Subcutaneous abdominal adipose tissue (tissue), 5 donors: ENCODE measurements at regions not wholly inside any gene's neighbourhood (a gene's known extent, or its start where the extent isn't known, plus 50 kb on each side); places are given as distances from the start of the nearest gene placed in this dataset.

Experiments
- H3K27ac ChIP-seq: one replicate; pipeline ENCODE4 v1.7.0; 2013; ENCODE audit warnings: low read depth, mild to moderate bottlenecking, inconsistent platforms, low read length, moderate library complexity
- H3K27me3 ChIP-seq, 5 donors: one replicate each; pipeline ENCODE4 v1.7.0; 2013; ENCODE audit warnings: low read length in 5 of 5, inconsistent platforms in 1 of 5; ENCODE audit not compliant: control insufficient read depth in 5 of 5, insufficient read depth in 4 of 5
- H3K36me3 ChIP-seq, 5 donors: one replicate each; pipeline ENCODE4 v1.7.0; 2013; ENCODE audit warnings: low read length in 5 of 5; ENCODE audit not compliant: control insufficient read depth in 5 of 5, insufficient read depth in 5 of 5
- H3K4me1 ChIP-seq, 5 donors: one replicate each; pipeline ENCODE4 v1.7.0; 2013; ENCODE audit warnings: low read length in 5 of 5, mild to moderate bottlenecking in 3 of 5, moderate library complexity in 1 of 5; ENCODE audit not compliant: control insufficient read depth in 5 of 5, insufficient read depth in 5 of 5
- H3K4me3 ChIP-seq, 5 donors: one replicate each; pipeline ENCODE4 v1.7.0; 2013; ENCODE audit warnings: low read length in 5 of 5, low read depth in 1 of 5
- H3K9ac ChIP-seq, 5 donors: one replicate each; pipeline ENCODE4 v1.7.0; 2013; ENCODE audit warnings: low read length in 5 of 5, mild to moderate bottlenecking in 4 of 5, moderate library complexity in 3 of 5
- H3K9me3 ChIP-seq, 5 donors: one replicate each; pipeline ENCODE4 v1.7.0; 2013; ENCODE audit warnings: low read length in 5 of 5; ENCODE audit not compliant: control insufficient read depth in 5 of 5
- donor health status: healthy.
- donor health status: healthy.
- donor health status: healthy.
- donor health status: healthy.
- donor health status: healthy.

DNA sequence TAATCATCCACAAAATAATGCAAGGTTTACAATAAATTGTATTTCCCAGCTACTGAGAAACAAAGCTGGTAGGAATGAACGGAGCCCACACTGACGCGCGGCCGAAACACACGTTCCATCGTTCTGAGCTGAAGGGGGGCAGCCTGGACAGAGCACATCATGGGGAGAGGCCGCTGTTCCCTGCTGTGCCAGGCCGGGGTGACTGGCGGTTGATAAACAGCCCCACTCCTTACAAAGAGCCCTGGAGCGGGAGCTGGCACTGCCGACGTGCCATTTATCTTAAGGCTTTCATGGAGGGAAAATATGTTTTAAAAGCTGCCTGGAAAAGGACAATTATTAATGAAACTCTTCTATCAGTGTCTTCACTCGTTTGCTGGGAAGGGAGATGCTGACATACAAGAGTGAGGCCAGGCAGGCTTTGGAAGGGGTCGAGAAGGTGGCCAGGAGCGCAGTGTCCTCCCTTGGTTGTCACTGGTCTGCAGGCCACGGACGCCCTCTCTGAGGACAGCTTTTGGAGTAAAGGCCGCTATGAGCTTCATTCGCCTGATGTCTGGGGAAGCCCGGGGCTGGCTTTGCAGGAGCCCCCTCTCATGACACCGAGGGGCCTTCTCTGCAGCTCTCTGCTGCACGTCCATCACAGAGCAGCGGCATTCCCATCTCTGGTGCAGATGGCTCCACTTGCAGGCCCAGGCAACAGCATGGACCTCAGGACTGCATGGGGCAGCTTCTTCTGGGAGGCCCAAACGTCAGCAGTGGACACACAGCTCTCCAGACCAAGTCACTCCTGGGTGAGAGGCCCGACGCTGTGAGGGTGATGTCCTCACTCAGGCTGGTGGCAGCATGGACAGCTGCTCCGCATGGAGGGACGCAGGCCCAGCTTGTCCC lies 355.3 kb upstream of the SFSWAP start:
- H3K4me3 ChIP-seq: no peak overlapping the region
- H3K4me1 ChIP-seq: no peaks in the 10 kb centered on the region
- no peaks in the 10 kb centered on the region for H3K36me3 ChIP-seq
- H3K9me3 ChIP-seq: peaks cover 0 to 3% (median 0%) of the 10 kb centered on the region in 5 donors
- H3K27me3 ChIP-seq: peaks cover 0 to 15% (median 5%) of the 10 kb centered on the region in 5 donors
- H3K9ac ChIP-seq: no peak overlapping the region
- no peak overlapping the region for H3K27ac ChIP-seq

DNA sequence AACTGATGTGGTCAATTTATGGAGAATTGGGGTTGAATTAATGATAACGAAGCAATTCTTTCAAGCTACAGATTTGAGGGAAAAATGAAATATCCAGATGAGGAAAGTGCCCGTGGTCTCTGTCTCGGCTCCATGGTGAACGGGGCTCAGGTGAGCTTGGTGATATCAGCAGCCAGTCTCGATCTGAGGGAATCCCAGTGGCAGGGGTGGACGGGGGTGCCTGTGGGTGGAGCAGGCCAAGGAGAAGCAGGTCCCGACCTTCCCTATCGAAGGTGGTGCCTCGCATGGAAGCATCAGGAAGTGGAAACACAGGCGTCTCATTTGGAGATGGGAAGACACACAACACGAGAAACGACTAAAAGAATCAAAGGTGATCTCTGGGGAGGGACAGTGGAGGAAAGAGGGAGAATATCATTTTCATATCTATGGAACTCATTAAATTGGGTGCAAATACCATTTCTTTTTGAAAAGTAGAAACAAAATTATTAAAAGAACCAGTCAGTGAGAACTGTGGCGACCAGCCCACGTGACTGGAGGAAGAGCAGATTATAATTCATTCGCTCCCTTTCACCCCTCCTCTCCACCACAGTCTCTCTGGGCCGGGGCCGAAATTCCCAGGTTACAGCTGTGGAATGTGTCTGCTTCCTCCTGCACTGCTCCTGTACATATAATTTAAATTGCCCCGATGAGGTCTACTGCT lies 354.3 kb upstream of the SFSWAP start:
- Histone ChIP-seq H3K36me3 (no peaks in the 10 kb centered on the region), H3K4me3 (no peak overlapping the region), H3K27ac (no peak overlapping the region), H3K9ac (no peak overlapping the region), H3K27me3 (peaks cover 0 to 11% (median 3%) of the 10 kb centered on the region in 5 donors), H3K4me1 (no peaks in the 10 kb centered on the region), H3K9me3 (peaks cover 0 to under 1% (median 0%) of the 10 kb centered on the region in 5 donors)

DNA sequence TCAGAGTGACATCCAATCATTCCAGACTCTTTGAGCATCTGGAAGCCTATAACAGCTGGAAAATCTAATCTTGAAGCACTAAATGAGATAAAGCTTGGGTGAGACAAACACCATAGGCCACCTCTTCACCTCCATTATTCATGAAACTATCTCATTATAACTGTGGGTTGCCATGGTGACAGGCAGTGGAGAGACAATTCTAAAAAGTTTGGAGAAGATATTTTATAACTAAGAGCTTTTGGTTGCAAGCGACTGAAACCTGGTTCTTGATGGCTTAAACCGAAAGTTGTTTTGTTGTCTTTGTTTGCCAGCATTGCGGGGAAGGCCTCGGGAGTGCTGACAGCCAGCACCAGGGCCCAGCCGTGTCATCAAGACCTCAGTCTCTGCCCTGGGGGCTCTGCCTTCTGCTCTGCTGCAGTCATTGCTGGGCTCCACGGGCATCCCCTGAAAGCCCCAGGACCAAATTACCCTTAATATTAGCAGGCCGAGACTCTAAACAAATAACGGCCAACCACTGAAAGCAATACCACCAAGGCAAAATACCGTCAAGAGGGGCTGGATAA lies 353.6 kb upstream of the SFSWAP start:
- H3K9ac ChIP-seq: no peak overlapping the region
- no peaks in the 10 kb centered on the region for H3K36me3 ChIP-seq
- H3K4me1 ChIP-seq: no peaks in the 10 kb centered on the region
- H3K27ac ChIP-seq: no peak overlapping the region
- no peaks in the 10 kb centered on the region for H3K9me3 ChIP-seq
- H3K27me3 ChIP-seq: peaks cover 0 to 11% (median 3%) of the 10 kb centered on the region in 5 donors
- no peak overlapping the region for H3K4me3 ChIP-seq

DNA sequence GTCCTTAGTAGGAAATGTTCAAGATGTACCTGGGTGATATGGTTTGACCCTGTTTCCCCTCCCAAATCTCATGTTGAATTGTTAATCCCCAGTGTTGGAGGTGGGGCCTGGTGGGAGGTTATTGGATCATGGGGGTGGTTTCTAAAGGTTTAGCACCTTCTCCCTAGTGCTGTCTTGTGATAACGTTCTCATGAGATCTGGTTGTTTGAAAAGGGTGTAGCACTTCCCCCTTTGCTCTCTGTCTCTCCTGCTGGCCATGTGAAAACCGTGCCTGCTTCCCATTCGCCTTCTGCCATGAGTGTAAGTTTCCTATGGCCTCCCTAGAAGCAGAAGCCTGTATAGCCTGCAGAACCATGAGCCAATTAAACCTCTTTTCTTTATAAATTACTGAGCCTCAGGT lies 353.0 kb upstream of the SFSWAP start:
- H3K4me3 ChIP-seq: no peak overlapping the region
- peaks cover 0 to 11% (median 3%) of the 10 kb centered on the region in 5 donors for H3K27me3 ChIP-seq
- H3K4me1 ChIP-seq: no peaks in the 10 kb centered on the region
- no peak overlapping the region for H3K27ac ChIP-seq
- H3K9me3 ChIP-seq: peaks cover 0 to 4% (median 0%) of the 10 kb centered on the region in 5 donors
- no peak overlapping the region for H3K9ac ChIP-seq
- H3K36me3 ChIP-seq: no peaks in the 10 kb centered on the region

DNA sequence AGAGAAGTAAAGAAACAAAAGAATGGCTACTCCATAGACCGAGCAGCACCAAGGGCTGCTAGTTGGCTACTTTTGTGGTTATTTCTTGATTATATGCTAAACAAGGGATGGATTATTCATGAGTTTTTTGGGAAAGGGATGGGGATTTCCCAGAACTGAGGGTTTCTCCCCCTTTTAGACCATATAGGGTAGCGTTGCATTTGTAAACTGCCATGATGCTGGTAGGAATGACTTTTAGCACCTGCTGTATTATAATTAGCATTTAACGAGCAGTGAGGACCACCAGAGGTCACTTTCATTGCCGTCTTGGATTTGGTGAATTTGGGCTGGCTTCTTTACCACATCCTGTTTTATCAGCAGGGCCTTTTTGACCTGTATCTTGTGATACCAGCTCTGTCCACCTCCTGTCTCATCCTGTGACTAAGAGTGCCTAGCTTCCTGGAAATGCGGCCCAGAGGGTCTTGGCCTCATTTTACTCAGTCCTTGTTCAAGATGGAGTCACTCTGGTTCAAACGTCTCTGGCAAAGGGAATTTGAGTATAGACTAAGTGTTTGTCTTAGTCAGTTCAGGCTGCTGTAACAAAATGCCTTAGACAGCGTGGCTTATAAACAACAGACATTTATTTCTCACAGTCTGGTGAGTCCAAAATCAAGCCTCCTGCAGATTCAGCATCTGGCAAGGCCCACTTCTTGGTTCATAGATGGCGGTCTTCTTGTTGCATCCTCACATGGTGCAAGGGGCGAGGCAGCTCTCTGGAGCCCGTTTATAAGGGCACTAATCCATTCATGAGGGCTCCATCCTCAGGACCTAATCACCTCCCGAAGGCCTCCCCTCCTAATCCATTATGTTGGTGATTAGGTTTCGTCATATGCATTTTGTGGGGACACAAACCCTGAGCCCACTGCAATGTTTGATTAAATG lies 348.3 kb upstream of the SFSWAP start:
- H3K4me3 ChIP-seq: no peak overlapping the region
- peaks cover 0 to 4% (median 0%) of the 10 kb centered on the region in 5 donors for H3K9me3 ChIP-seq
- peaks cover 2 to 8% (median 4%) of the 10 kb centered on the region in 5 donors for H3K27me3 ChIP-seq
- no peaks in the 10 kb centered on the region for H3K4me1 ChIP-seq
- H3K36me3 ChIP-seq: no peaks in the 10 kb centered on the region
- H3K27ac ChIP-seq: no peak overlapping the region
- H3K9ac ChIP-seq: no peak overlapping the region

DNA sequence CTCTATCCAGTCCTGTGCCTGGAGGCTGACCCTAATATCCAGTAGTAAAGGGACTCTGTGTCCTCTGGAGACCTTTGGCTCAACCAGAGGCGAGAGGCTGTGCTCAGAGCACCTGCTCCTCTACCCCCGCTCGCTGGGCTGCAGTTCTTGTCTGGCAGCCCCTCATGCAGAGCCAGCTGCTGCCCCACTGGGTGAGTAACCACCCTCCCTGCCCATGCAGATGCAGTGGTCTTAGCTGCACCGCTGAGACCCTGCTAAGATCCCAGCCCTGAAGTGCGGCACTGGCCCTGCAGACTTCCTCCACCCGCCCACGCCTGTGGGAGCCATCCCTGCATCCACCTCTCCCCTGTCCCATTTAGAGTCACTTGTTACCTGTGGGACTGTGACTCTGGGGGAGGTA lies 347.5 kb upstream of the SFSWAP start:
- Histone ChIP-seq H3K27ac (no peak overlapping the region), H3K4me3 (no peak overlapping the region), H3K4me1 (no peaks in the 10 kb centered on the region), H3K9ac (no peak overlapping the region), H3K9me3 (peaks cover 0 to 4% (median 0%) of the 10 kb centered on the region in 5 donors), H3K36me3 (no peaks in the 10 kb centered on the region), H3K27me3 (peaks cover under 1 to 8% (median 4%) of the 10 kb centered on the region in 5 donors)

DNA sequence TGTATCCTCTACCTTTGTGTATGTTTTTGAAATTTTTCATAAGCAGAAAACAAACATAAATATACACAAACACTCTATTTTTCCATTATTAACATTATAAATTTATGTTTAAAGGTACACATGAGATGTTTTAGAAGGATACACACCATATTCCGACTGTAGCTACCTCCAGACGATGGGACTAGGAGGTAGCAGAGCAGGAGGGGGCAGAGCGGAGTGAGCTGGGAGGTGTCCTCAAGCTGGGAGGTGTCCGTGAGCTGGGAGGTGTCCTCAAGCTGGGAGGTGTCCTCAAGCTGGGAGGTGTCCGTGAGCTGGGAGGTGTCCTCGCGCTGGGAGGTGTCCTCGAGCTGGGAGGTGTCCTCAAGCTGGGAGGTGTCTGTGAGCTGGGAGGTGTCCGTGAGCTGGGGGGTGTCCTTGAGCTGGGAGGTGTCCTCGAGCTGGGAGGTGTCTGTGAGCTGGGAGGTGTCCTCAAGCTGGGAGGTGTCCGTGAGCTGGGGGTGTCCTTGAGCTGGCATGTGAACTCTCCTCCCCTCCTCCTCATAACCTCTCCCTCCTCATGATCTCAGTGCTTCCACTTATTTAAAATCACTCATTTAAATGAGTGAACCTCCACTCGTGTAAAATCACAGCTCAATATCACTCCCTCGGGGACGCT lies 346.9 kb upstream of the SFSWAP start:
- Histone ChIP-seq H3K4me3 (no peak overlapping the region), H3K9me3 (peaks cover 0 to 4% (median 0%) of the 10 kb centered on the region in 5 donors), H3K36me3 (no peaks in the 10 kb centered on the region), H3K27me3 (peaks cover 0 to 8% (median 4%) of the 10 kb centered on the region in 5 donors), H3K27ac (no peak overlapping the region), H3K4me1 (no peaks in the 10 kb centered on the region), H3K9ac (no peak overlapping the region)

DNA sequence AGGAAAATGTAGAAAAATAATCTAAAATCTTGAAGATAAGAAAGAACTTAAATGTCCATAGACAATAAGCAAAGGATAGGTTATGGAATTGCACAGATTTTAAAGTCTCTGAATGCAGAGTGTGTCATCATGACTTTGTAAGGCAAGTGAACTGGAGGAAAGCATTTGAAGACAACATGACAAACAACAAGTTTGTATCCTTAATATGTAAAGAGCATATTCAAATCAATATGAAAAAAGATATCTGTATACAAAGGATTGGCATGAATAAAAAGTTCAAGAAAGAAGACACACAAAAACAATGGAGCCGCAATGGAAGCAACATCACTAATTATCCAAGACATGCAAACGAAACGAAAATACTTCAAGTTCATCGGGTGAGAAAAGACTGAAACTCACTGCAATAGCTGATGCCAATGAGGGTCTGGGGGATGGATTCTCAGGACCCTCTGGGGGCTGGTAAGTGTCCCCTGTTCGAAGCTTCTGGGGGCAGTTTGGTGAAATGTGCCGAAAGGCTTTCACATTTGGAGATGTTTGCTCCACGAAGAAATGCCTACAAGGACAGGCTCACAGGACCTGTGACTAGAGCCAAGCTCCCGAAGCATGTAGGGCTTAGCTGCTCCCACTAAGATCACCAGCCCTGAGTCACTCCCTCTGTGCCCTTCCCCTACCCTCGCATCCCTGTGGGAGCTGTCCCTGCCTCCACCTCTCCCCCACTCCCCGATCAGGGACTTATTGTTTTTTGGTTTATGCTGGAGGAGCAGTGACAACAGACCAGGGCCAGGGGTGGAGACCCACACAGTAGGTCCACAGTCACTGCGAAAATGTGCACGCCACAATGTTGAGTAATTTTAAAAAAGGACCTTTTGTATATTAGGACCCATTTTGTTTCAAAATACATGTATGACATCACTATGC lies 345.7 kb upstream of the SFSWAP start:
- Histone ChIP-seq H3K27ac (no peak overlapping the region), H3K27me3 (peaks cover 0 to 8% (median 4%) of the 10 kb centered on the region in 5 donors), H3K9ac (no peak overlapping the region), H3K9me3 (peaks cover 0 to 4% (median 0%) of the 10 kb centered on the region in 5 donors), H3K4me1 (no peaks in the 10 kb centered on the region), H3K36me3 (no peaks in the 10 kb centered on the region), H3K4me3 (no peak overlapping the region)
